ENCODE measurements at regions not wholly inside any gene's neighbourhood (a gene's known extent, or its start where the extent isn't known, plus 50 kb on each side); places are given as distances from the start of the nearest gene placed in this dataset.

DNA sequence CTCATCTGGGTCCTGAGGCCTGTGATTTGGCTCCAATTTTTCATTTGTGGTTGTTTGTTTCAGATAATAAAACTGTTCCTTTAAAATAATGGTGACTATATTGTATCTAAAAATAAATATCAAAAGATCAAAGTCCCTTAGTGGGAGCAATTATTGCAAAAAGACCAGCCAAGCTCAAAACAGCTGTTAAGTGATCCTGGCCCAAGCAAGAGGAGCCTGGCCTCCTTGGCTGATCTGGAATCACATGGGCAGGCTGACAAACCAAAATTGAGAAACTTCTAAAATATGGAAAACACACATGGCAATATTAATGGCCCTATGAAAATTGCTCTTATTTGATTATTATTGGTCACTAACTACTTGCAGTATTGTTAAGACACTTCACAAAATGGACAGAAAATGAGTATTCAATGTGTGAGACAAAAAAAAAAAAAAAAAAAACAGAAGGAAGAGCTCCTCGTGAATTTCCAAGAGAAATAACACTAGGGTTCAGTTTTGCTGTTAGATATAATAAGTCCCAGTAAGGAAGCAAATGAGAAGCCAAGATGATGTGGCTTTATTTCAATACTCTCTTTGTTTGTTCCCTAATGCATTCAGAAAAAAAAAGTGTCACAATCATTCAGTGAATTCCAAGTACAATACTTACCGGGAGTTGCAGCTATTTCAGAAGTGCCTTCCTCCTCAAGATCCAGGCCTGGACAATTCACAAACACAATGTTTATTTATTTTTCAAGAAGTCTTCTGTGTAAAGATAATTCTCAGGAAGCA lies 105.1 kb downstream of the SEC16B start:
- Histone ChIP-seq H3K9me3 (no peaks in the 10 kb centered on the region), H3K4me3 (no peak overlapping the region), H3K36me3 (no peaks in the 10 kb centered on the region), H3K27me3 (no peaks in the 10 kb centered on the region), H3K4me1 (no peaks in the 10 kb centered on the region), H3K27ac (no peak overlapping the region)
- TF ChIP-seq, protein P1, sequence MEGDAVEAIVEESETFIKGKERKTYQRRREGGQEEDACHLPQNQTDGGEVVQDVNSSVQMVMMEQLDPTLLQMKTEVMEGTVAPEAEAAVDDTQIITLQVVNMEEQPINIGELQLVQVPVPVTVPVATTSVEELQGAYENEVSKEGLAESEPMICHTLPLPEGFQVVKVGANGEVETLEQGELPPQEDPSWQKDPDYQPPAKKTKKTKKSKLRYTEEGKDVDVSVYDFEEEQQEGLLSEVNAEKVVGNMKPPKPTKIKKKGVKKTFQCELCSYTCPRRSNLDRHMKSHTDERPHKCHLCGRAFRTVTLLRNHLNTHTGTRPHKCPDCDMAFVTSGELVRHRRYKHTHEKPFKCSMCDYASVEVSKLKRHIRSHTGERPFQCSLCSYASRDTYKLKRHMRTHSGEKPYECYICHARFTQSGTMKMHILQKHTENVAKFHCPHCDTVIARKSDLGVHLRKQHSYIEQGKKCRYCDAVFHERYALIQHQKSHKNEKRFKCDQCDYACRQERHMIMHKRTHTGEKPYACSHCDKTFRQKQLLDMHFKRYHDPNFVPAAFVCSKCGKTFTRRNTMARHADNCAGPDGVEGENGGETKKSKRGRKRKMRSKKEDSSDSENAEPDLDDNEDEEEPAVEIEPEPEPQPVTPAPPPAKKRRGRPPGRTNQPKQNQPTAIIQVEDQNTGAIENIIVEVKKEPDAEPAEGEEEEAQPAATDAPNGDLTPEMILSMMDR (IDR thresholded peaks at IDR 0.05) = no peak
- DNase-seq (no peak), ATAC-seq (no peak)
- intact Hi-C loops (cut with DNase I) = no loop called here

DNA sequence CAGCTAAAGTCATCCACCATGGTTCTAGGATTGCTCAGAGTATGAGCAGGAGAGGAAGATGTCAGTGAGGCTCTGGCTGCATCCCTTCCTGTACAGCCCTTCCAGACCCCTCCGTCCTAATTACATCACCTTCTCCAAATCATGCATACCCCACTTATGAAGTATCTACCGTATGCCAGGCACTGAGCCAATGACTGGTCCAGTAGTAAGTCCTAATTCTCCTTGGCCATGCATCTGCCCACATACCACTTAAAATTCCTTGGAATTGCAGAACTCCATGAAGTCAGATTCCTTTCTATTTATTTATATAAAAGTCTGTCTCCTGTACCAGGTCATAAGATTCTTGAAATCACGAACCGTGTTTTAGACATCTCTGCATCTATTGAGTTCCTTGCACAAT lies 106.1 kb downstream of the SEC16B start:
- intact Hi-C loops (cut with DNase I) = no loop called here
- TF ChIP-seq, protein P1 (IDR thresholded peaks at IDR 0.05) = no peak
- ATAC-seq = no peak
- Histone ChIP-seq H3K4me3 (no peak overlapping the region), H3K27me3 (no peaks in the 10 kb centered on the region), H3K4me1 (no peaks in the 10 kb centered on the region), H3K9me3 (no peaks in the 10 kb centered on the region), H3K27ac (no peak overlapping the region), H3K36me3 (no peaks in the 10 kb centered on the region)
- DNase-seq = no peak

DNA sequence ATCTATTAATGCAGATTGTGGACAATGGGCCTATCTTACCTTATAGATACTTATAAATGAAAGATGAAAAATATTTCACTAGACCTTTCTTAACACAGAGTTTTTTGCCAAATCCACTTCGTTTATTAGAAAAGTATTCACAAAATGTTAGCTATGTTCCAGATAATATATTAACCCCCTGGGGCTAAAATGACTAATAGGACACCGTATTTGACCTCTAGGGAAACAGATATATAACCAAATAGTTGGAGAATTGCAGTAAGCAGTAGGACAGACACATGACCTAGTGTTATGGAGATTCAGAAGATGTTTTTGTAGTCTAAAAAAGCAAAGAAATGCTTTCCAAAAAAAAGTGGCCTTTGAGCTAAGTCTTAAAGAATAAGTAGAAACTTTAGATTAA lies 106.9 kb downstream of the SEC16B start:
- TF ChIP-seq, protein P1 (IDR thresholded peaks at IDR 0.05) = no peak
- no peak overlapping the region for H3K4me3 ChIP-seq
- intact Hi-C loops (cut with DNase I) = no loop called here
- no peaks in the 10 kb centered on the region for H3K9me3 ChIP-seq
- H3K36me3 ChIP-seq = no peaks in the 10 kb centered on the region
- DNase-seq = no peak
- ATAC-seq = no peak
- H3K27me3 ChIP-seq = no peaks in the 10 kb centered on the region
- no peak overlapping the region for H3K27ac ChIP-seq
- no peaks in the 10 kb centered on the region for H3K4me1 ChIP-seq

DNA sequence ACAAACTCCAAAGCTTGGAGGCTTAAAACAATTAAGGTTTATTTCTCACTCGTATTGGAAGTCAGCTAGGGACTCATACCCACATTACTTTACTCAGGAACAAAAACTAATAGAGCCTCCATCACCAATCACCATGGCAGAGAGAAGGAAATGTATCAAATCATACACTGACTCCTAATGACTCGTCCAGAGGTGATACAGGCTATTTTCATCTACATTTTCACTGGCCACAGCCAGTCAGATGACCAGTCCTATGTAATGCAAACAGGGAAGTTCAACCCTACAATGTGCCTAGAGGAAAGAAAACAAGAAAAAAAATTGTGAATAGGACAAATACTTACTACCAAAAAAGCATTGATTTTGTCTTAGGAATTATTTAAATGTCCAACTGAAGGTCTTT lies 110.3 kb downstream of the SEC16B start:
- Histone ChIP-seq H3K4me1 (no peaks in the 10 kb centered on the region), H3K36me3 (no peaks in the 10 kb centered on the region), H3K9me3 (no peaks in the 10 kb centered on the region), H3K27ac (no peak overlapping the region), H3K4me3 (no peak overlapping the region), H3K27me3 (no peaks in the 10 kb centered on the region)
- intact Hi-C loops (cut with DNase I) = no loop called here
- ATAC-seq = no peak
- TF ChIP-seq, protein P1 (IDR thresholded peaks at IDR 0.05) = no peak
- no peak for DNase-seq

DNA sequence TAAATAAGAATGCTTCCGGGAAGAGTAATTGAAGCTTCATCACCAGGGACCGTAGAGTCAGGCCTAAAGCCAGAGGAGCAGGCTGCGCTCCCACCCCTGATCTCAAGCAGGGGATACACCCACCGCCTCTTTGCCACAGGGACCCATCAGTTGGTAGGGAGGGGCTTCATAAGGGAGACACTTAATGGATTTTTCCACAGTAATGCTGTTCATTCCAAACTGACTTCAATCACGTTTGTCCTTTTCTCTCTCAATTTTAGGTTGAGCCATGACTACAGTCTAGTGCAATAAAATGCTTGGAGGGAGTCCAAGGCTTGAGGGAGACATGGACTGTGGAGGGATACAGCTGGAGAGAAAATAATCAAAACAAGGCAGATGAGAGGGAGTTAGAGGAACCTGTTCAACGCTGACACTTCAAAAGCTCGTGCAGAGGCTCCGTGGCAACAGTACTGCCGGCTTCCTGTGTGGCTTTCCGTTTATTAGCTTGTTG lies 111.5 kb downstream of the SEC16B start:
- ATAC-seq (no peak), DNase-seq (no peak)
- Histone ChIP-seq H3K36me3 (no peaks in the 10 kb centered on the region), H3K9me3 (no peaks in the 10 kb centered on the region), H3K4me1 (no peaks in the 10 kb centered on the region), H3K4me3 (no peak overlapping the region), H3K27me3 (no peaks in the 10 kb centered on the region), H3K27ac (no peak overlapping the region)
- intact Hi-C loops (cut with DNase I) = no loop called here
- TF ChIP-seq, protein P1 (IDR thresholded peaks at IDR 0.05) = no peak
